ENCODE measurements at regions not wholly inside any gene's neighbourhood (a gene's known extent, or its start where the extent isn't known, plus 50 kb on each side); places are given as distances from the start of the nearest gene placed in this dataset.

GRCh38 chr20:18908109-18908508, 94.5 kb downstream of the SCP2D1 start:
- no peak overlapping the region for H3K27ac ChIP-seq (ENCODE audit: low read depth in 1 of 2, low read length in 1 of 2)
- DNase-seq (no peak), ATAC-seq (ENCODE audit: insufficient read depth, low FRiP score) (no peak)
- no peak overlapping the region for H3K4me3 ChIP-seq
- H3K9me3 ChIP-seq (ENCODE audit: control insufficient read depth in 4 of 4, insufficient read depth in 3 of 4, low read length in 3 of 4) = no peaks in the 10 kb centered on the region
- no peaks in the 10 kb centered on the region for H3K4me1 ChIP-seq (ENCODE audit: control insufficient read depth in 5 of 5, insufficient read depth in 5 of 5, low read length in 5 of 5)
- no peak overlapping the region for H3K9ac ChIP-seq (ENCODE audit: insufficient read depth in 1 of 2, low read length in 2 of 2)
- H3K27me3 ChIP-seq (ENCODE audit: control insufficient read depth in 3 of 3, insufficient read depth in 3 of 3, low read length in 2 of 3) = no peaks in the 10 kb centered on the region
- WGBS, 2 donors = 52 to 88% methylated on average over 3 of the region's 3 CpGs
- TF ChIP-seq CTCF (IDR thresholded peaks at IDR 0.05; ENCODE audit: control extremely low read depth, extremely low read depth) = no peak
- no peaks in the 10 kb centered on the region for H3K36me3 ChIP-seq (ENCODE audit: control insufficient read depth in 4 of 4, insufficient read depth in 4 of 4, low read length in 4 of 4)

- ATAC-seq (ENCODE audit: insufficient read depth, low FRiP score) (no peak), DNase-seq (no peak)
- H3K27me3 ChIP-seq (ENCODE audit: control insufficient read depth in 3 of 3, insufficient read depth in 3 of 3, low read length in 2 of 3) = no peaks in the 10 kb centered on the region
- no peak overlapping the region for H3K4me3 ChIP-seq
- no peaks in the 10 kb centered on the region for H3K36me3 ChIP-seq (ENCODE audit: control insufficient read depth in 4 of 4, insufficient read depth in 4 of 4, low read length in 4 of 4)
- no peaks in the 10 kb centered on the region for H3K4me1 ChIP-seq (ENCODE audit: control insufficient read depth in 5 of 5, insufficient read depth in 5 of 5, low read length in 5 of 5)
- no peak overlapping the region for H3K27ac ChIP-seq (ENCODE audit: low read depth in 1 of 2, low read length in 1 of 2)
- no peak for TF ChIP-seq CTCF (IDR thresholded peaks at IDR 0.05; ENCODE audit: control extremely low read depth, extremely low read depth)
- no peaks in the 10 kb centered on the region for H3K9me3 ChIP-seq (ENCODE audit: control insufficient read depth in 4 of 4, insufficient read depth in 3 of 4, low read length in 3 of 4)
- no peak overlapping the region for H3K9ac ChIP-seq (ENCODE audit: insufficient read depth in 1 of 2, low read length in 2 of 2)
These were observed 95.7 kb downstream of the SCP2D1 start for GRCh38 chr20:18909254-18909653.

- 73 to 85% methylated on average over 1 of the region's 1 CpG for WGBS, 2 donors
- no peak for ATAC-seq (ENCODE audit: insufficient read depth, low FRiP score)
These were observed 100.1 kb downstream of the SCP2D1 start for GRCh38 chr20:18913701-18914100.

More at GRCh38 chr20:18913701-18914100, 100.1 kb downstream of the SCP2D1 start:
- H3K9me3 ChIP-seq (ENCODE audit: control insufficient read depth in 4 of 4, insufficient read depth in 3 of 4, low read length in 3 of 4) = no peaks in the 10 kb centered on the region
- DNase-seq = no peak
- no peak overlapping the region for H3K27ac ChIP-seq (ENCODE audit: low read depth in 1 of 2, low read length in 1 of 2)
- H3K27me3 ChIP-seq (ENCODE audit: control insufficient read depth in 3 of 3, insufficient read depth in 3 of 3, low read length in 2 of 3) = no peaks in the 10 kb centered on the region
- H3K4me3 ChIP-seq = no peak overlapping the region
- no peak overlapping the region for H3K9ac ChIP-seq (ENCODE audit: insufficient read depth in 1 of 2, low read length in 2 of 2)
- H3K4me1 ChIP-seq (ENCODE audit: control insufficient read depth in 5 of 5, insufficient read depth in 5 of 5, low read length in 5 of 5) = no peaks in the 10 kb centered on the region
- no peaks in the 10 kb centered on the region for H3K36me3 ChIP-seq (ENCODE audit: control insufficient read depth in 4 of 4, insufficient read depth in 4 of 4, low read length in 4 of 4)
- no peak for TF ChIP-seq CTCF (IDR thresholded peaks at IDR 0.05; ENCODE audit: control extremely low read depth, extremely low read depth)
